GM12891 (cell line): ENCODE measurements at regions not wholly inside any gene's neighbourhood (a gene's known extent, or its start where the extent isn't known, plus 50 kb on each side); places are given as distances from the start of the nearest gene placed in this dataset.

Source experiments
- POLR2A ChIP-seq: IDR thresholded peaks from 2 replicates; pipeline ENCODE4 v1.6.1; 2011; ENCODE audit warnings: low read depth, low read length, control low read depth
- POLR2AphosphoS5 ChIP-seq: IDR thresholded peaks from 2 replicates; pipeline ENCODE4 v1.6.1; 2011; ENCODE audit warnings: low read depth, low read length, control low read depth

- TF ChIP-seq POLR2AphosphoS5 (no peak), POLR2A (no peak)
Measured at GRCh38 chr5:5953584-5954274, 424.6 kb downstream of the MED10 start.
